ENCODE measurements at regions not wholly inside any gene's neighbourhood (a gene's known extent, or its start where the extent isn't known, plus 50 kb on each side); places are given as distances from the start of the nearest gene placed in this dataset.

DNA sequence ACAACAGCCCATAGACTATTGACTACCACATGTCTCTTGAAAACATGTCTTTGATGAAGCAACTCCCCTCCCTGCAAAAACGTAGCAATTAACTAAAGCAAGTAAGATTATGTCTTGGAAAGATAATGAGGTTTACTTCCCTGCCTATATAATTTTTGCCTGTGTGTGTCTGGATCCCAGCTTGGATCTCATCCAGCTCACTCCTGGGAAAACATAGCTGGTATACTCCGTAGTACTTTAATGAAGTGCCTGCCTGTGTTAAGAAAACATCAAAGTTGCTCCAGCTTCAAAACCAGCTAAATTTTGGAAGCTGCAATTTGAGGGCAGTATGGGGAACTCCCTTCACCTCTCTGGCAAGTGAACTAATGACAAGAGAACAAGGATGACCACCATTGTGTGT, 182.6 kb upstream of the C9orf72 start:
- no peak for DNase-seq

- DNase-seq, result no peak
Measured at GRCh38 chr9:27756418-27756817, 183.1 kb upstream of the C9orf72 start.

DNA sequence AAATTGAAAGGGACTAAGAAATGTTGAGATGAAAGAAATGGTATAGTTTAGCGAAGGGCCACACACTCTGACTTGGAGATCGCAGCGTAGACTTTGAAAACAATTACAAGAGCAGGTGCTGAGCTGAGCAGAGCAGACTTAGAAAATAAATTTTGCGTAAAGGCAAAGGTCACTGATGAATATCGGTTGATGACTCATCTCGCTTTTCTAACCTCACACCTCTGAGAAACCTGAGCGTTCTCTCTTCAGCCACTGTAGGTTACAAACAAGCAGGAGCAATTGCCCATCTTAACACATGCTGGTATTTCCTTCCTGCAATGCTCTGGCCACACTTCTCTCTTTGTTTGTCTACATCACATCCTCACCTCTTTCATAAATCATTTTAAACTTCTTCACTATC, 190.6 kb upstream of the C9orf72 start:
- DNase-seq, result no peak

GRCh38 chr9:27765266-27766072, 192.2 kb upstream of the C9orf72 start:
- DNase-seq, result no peak

- no peak for DNase-seq
Measured at GRCh38 chr9:27766073-27766835, 193.0 kb upstream of the C9orf72 start.

- no peak for DNase-seq
Measured at GRCh38 chr9:27768781-27769180, 195.5 kb upstream of the C9orf72 start.

GRCh38 chr9:27770541-27770940, 197.3 kb upstream of the C9orf72 start:
- no peak for DNase-seq

DNA sequence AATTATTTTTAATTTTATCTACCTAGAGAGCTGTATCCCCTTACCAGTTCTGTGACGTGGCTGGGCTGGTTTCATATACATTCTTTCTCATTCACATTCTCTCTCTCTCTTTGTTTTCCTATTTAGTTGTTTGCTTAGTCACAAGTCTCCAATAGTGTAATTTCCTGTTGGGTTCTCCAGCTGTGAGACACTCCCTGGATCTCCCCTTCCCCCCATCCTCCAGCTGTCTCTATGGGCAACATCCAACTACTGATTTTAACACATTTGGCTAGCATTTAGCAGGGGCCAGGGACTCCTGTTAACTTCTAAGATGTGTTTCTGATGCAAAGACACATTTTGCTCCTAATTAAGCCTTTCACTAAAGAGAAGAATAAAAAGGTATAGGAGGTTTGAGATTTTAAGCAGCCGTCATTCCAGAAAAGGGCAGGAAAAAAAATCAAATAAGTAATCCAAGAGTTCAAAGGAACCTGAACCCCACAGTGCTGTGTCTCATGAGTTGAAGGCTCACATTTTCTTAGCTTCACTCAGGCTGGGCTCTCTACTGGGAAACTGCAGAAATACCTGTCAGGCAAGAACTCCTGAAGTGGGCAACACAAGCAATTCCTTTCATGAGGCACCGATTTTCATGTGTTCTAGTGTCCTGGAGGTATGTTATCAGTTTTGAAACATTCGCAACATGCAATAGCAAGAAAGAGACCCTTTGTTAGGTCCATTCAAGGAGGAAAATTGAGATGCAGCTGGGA, 198.7 kb upstream of the C9orf72 start:
- no peak for DNase-seq

DNA sequence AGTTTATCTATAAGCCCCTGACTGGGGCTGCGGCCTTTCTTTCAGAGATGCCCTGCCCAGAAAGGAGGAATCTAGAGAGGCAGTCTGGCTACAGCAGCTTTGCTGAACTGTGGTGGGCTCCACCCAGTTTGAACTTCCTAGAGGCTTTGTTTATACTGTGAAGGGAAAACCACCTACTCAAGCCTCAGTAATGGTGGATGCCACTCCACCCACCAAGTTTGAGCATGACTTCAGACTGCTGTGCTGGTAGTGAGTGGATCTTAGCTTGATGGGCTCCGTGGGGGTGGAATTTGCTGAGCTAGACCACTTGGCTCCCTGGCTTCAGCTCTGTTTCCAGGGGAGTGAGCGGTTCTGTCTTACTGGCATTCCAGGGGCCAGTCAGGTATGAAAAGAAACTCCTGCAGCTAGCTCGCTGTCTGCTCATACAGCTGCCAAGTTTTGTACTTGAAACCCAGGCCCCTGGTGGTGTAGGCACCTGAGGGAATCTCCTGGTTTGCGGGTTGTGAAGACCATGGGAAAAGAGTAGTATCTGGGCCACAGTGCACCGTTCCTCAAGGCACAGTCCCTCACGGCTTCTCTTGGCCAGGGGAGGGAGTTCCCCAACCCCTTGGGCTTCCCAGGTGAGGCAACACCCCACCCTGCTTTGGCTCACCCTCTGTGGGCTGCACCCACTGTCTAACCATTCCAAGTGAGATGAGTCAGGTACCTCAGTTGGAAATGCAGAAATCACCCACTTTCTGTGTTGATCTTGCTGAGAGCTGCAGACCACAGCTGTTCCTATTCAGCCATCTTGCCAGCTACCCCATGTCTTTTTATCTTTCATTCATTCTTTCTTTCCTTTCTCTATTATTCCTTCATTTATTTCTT, 211.8 kb upstream of the C9orf72 start:
- peak; percentile 10 to 18 for DNase-seq

GRCh38 chr9:27785714-27786100, 212.4 kb upstream of the C9orf72 start:
- no peak for DNase-seq

DNA sequence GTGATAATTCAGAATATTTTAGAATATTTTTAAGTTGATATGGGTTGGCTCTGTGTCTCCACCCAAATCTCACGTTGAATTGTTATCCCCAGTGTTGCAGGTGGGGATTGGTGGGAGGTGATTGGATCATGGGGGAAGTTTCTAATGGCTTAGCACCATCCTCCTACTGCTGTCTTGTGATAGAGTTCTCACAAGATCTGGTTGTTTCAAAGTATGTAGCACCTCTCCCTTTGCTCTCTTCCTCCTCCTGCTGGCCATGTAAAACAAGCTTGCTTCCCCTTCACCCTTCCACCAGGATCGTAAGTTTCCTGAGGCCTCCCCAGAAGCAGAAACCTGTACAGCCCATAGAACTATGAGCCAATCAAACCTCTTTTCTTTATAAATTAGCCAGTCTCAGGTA, 214.6 kb upstream of the C9orf72 start:
- no peak for DNase-seq

DNA sequence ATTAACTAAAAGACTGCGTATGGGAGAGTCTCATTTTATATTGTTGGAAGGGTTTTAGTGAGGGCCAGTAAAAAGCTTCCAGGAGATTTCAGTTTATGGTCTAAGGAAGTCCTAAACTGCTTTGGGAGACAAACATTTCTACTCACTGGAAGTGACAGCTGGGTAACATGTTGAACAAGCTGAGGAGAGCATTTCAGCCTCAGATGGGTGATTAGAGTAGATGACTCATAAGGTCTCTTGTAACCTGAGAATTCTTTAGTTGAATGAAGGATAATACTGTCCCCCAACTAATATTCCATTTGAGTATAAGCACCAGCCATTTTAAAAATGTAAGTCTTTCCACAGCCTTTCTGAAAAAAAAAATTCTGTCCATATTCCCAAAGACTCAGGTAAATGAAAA, 218.0 kb upstream of the C9orf72 start:
- no peak for DNase-seq

DNA sequence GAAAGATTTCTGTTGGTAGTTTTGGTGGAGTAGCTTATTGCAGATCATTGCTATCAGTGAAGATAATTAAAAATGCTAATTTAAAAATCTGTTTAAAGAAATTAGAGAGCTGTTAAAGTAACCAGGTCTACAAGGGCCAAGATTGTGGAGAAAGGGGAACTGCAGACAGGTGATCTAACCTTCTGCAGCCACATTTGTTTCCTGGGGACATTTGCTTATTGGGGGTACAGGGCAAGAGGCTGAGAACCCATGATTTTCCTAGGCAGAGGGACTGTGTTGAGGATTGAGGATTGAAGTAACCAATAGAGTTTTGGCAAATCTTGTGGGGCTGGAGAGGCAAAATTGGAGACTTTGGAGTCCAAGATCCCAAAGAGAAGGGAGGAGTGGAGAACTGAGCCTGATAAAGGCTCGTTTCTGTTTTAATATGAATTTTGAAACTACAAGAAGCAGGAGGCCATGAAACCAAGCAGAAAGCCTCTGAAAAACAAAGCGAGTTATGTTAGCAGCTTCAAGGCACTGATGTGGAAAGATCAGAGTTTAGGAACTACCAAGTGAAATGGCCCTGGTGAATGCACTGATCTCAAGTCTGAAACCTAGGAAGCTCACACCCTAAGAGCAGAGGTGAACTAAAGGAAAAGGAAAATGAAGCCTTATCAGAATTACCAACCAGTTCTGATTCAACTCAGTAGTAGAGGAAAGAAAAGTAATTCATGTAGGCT, 219.8 kb upstream of the C9orf72 start:
- DNase-seq, result no peak

DNA sequence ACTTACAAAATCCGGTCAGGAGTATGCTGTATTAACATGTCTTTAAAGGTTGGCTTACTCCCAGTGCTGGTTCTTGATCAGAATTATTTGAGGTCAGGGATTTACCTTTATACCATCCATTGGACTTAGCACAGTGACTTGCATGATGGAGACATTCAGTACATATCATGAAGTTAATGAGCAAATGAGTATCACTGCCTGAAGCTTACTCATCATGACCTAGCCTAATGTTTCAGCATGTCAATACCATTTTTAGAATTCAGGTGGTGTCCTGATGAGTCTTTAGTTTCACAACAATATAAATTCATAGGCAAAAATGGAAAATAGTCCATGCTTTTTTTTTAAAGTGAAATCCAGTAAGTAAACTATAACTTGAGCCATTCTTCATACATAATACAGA, 226.0 kb upstream of the C9orf72 start:
- no peak for DNase-seq

DNA sequence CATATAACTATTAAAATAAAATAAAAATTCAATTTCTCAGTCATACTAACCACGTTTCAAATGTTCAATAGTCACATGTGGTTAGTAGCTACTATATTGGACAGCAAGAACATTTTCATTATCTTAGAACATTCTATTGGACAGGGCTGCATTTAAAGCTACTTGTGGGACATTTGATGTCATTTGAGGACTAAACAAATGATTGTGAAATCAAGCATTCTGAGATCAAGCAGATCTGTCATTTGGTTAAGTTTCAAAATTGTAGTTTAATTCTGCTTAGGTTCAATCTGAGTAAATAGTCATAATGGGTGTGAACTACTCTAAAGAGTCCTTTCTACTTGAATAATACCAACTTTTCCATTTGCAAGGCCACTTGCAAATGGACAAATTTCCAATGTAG, 226.9 kb upstream of the C9orf72 start:
- no peak for DNase-seq

DNA sequence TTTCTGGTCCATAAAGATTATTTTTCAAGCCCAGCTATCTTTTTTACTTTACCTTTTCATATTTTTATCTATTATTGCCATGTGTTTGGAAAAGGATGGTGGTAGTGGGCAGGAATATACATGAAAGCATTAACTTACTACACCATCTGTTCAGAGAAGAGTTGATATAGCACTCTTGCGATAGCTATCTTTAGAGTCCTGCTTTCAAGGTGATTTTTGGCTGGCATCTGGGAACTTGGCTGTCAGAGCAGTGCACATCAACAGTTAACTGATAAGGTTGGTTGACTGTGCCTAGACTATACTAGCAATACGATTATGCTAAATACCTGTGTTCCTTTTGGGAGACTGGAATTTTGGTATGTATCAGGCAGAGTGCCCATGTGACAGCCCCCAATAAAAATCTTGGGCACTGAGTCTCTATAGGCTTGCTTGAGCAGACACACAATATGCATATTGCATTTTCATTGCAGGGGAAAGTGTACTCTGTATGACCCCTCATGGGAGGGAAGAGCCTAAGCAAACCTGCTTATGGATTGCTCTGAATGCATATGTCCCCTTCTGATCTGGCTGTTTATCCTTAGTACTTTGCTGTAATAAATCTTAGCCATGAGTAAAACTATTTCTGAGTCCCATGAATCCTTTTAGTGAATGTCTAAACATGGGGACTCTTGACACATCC, 227.6 kb upstream of the C9orf72 start:
- no peak for DNase-seq

DNA sequence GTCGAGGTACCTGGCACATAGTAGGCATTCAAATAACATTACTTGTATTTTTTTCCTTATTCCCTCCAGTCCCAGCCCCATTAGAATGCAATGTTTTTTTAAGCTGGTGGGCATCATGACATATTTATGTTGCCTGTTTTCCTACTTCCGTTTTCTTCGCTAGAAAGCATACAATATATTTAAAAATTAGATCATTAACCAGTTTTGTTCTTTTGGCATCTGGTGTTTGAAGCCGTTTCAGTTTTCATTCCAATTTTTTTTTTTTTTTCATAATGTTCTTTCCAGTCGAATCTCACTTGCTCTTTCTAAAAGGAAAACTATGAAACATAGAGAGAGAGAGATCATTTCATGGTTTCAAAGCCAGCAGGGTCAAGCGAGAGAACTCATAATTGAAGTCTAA, 228.3 kb upstream of the C9orf72 start:
- no peak for DNase-seq

GRCh38 chr9:27802418-27802817, 229.1 kb upstream of the C9orf72 start:
- no peak for DNase-seq

DNA sequence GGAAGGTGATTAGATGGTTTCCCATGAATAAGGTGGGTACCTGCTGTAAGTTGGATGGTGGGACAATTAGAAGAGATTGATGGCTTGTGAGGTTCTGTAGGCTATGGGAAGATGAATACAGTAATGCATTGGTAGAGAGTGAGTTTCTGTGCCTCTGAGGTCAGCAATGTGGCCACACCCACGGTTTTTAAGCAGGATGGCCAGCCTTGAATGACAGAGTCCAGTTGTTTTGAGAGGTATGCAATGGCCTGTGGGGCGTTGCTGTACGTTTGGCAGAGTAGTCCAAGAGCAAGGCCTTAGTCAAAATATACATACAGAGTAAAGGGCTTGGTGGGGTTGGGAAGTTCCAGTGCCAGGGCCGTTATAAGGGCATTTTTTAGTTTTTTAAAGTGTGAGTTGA, 235.6 kb upstream of the C9orf72 start:
- no peak for DNase-seq

- DNase-seq, result no peak
Measured at GRCh38 chr9:27817747-27818146, 244.5 kb upstream of the C9orf72 start.

GRCh38 chr9:27818348-27818747, 245.1 kb upstream of the C9orf72 start:
- DNase-seq, result no peak
